BLaER1 (cell line): ENCODE measurements at regions not wholly inside any gene's neighbourhood (a gene's known extent, or its start where the extent isn't known, plus 50 kb on each side); places are given as distances from the start of the nearest gene placed in this dataset.
A peak's percentile ranks its signal among the peaks of the same experiment; 100 is the strongest.
"Not testable (repeated sequence)": the region's sequence is repeated elsewhere in the genome, so short reads cannot be mapped to it uniquely, and the experiment has no call there.

ENCODE experiments used
- H3K27ac ChIP-seq: shearing (Covaris generic); formaldehyde crosslinking; 2 replicates; pipeline ENCODE4 v1.8.1; 2022
- H3K27me3 ChIP-seq: shearing (Covaris generic); formaldehyde crosslinking; 2 replicates; pipeline ENCODE4 v1.8.1; 2022
- H3K36me3 ChIP-seq: shearing (Covaris generic); formaldehyde crosslinking; 2 replicates; pipeline ENCODE4 v1.8.1; 2022
- H3K4me1 ChIP-seq: shearing (Covaris generic); formaldehyde crosslinking; 2 replicates; pipeline ENCODE4 v1.8.1; 2022
- H3K4me2 ChIP-seq: shearing (Covaris generic); formaldehyde crosslinking; 2 replicates; pipeline ENCODE4 v1.8.1; 2022
- H3K4me3 ChIP-seq: shearing (Covaris generic); formaldehyde crosslinking; 2 replicates; pipeline ENCODE4 v1.8.1; 2022
- H3K9ac ChIP-seq: shearing (Covaris generic); formaldehyde crosslinking; 2 replicates; pipeline ENCODE4 v1.8.1; 2022
- H3K9me3 ChIP-seq: shearing (Covaris generic); formaldehyde crosslinking; 2 replicates; pipeline ENCODE4 v1.8.1; 2022
- H4K20me1 ChIP-seq: shearing (Covaris generic); formaldehyde crosslinking; 2 replicates; pipeline ENCODE4 v1.8.1; 2022
- Cebpa-rat ChIP-seq: shearing (Covaris generic); IDR thresholded peaks from 2 replicates; pipeline ENCODE4 v1.8.1; 2022

DNA sequence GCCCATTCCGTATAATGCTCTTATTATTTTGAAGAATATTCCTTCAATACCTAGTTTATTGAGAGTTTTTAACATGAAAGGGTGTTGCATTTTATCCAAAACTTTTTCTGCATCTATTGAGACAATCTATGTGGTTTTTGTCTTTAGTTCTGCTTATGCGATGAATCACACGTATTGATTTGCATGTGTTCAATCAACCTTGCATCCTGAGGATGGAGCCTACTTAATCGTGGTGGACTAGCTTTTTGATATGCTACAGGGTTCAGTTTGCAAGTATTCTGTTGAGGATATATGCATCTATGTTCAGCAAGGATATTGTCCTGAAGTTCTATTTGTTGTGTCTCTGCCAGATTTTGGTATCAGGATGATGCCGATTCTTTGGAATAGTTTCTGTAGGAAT is 1070.3 kb upstream of the CDH18 start:
- Histone ChIP-seq H3K9ac (no peak overlapping the region), H4K20me1 (no peaks in the 10 kb centered on the region), H3K27me3 (no peaks in the 10 kb centered on the region), H3K9me3 (peaks cover 15% of the 10 kb centered on the region), H3K27ac (no peak overlapping the region), H3K36me3 (no peaks in the 10 kb centered on the region), H3K4me2 (peak overlapping the region; percentile 60), H3K4me3 (no peak overlapping the region), H3K4me1 (peaks cover 14% of the 10 kb centered on the region)
- no peak for TF ChIP-seq Cebpa-rat

DNA sequence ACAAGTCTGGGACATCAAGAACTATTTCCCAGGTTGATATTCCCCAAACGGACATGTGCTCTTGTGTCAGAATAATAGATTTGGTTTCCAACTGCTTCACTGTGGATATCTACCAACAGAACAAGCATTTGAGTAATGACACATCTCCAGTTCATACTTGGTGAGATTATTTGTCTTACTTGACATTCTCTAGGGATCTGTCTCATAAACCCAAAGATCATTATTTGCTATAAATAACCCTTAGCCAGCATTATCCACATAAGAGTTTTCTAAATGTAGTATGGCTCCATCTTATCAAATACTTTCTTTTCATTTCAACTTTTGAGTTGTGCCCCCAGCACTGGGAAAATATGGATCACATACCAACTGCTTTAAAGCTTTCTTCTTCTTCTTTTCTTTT is 1063.9 kb upstream of the CDH18 start:
- no peaks in the 10 kb centered on the region for H4K20me1 ChIP-seq
- H3K4me2 ChIP-seq: no peak overlapping the region
- H3K36me3 ChIP-seq: no peaks in the 10 kb centered on the region
- TF ChIP-seq Cebpa-rat: no peak
- no peak overlapping the region for H3K27ac ChIP-seq
- no peaks in the 10 kb centered on the region for H3K9me3 ChIP-seq
- H3K9ac ChIP-seq: no peak overlapping the region
- no peak overlapping the region for H3K4me3 ChIP-seq
- no peaks in the 10 kb centered on the region for H3K4me1 ChIP-seq
- no peaks in the 10 kb centered on the region for H3K27me3 ChIP-seq

DNA sequence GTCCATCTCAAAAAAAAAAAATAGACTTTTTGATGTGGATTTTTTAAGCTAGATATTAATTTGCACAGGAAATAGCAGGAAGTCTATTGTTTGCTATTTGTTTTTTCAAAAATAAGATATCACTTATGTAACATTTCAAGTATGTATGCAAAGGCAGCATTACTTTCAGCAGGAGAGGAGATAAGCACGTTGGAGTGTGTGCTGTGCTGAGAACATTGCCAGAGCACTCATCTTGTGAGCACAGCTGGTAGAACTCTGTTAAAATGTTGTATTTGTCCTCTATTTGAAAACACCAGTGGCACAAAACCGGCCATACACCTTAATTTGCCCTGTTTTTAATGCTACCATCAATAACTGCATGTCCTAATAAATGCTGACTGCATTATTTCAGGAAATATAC is 1061.9 kb upstream of the CDH18 start:
- H3K4me2 ChIP-seq: no peak overlapping the region
- no peaks in the 10 kb centered on the region for H3K27me3 ChIP-seq
- H3K36me3 ChIP-seq: no peaks in the 10 kb centered on the region
- no peaks in the 10 kb centered on the region for H3K4me1 ChIP-seq
- H3K27ac ChIP-seq: no peak overlapping the region
- no peak overlapping the region for H3K4me3 ChIP-seq
- H3K9me3 ChIP-seq: 0 out of 2 replicates have a peak, but pooled peaks cover 6% of the 10 kb centered on the region
- no peak overlapping the region for H3K9ac ChIP-seq
- no peak for TF ChIP-seq Cebpa-rat
- H4K20me1 ChIP-seq: no peaks in the 10 kb centered on the region

DNA sequence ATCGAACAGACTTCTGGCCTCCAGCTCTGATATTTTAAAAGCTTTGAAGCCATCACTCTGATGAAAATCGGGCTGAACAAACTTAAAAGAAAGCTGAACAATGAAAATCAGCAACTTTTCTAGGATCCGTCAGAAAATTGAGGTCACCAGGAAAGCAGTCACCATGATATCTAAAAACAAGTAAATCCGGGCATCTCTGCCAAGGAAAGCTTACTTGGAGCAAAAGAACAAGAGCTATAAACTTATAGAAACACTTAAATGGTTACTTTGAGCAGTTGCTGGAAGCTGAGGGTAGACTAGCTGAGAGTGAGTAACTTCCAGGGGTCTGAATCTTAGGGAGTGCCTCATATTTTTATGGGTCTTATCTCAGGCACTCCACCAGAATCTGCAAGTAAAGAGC is 1043.0 kb upstream of the CDH18 start:
- Histone ChIP-seq H3K9me3 (no peaks in the 10 kb centered on the region), H3K27ac (no peak overlapping the region), H3K27me3 (no peaks in the 10 kb centered on the region), H3K36me3 (no peaks in the 10 kb centered on the region), H3K4me3 (no peak overlapping the region), H3K4me1 (no peaks in the 10 kb centered on the region), H4K20me1 (no peaks in the 10 kb centered on the region), H3K9ac (no peak overlapping the region), H3K4me2 (no peak overlapping the region)
- no peak for TF ChIP-seq Cebpa-rat

DNA sequence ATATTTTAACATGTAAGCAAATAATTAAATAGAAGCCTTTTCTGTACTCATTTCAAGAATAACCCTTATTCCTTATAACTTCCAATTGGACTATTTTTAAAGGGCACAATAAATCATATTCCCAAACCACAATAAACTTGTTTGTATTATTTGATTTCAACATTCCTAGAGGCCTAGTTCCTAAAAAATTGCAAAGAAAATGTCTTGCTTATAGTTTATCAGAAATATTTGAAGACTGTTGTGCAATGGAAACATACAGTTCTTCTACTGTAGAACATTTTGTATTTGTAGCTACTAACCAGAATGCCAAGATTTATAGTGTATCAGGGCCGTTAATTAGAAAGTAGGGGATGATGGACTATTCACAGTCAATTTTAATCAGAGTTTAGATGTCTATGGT is 1037.0 kb upstream of the CDH18 start:
- no peak overlapping the region for H3K4me2 ChIP-seq
- H3K27ac ChIP-seq: no peak overlapping the region
- H3K4me3 ChIP-seq: no peak overlapping the region
- no peaks in the 10 kb centered on the region for H3K36me3 ChIP-seq
- no peaks in the 10 kb centered on the region for H3K27me3 ChIP-seq
- no peaks in the 10 kb centered on the region for H4K20me1 ChIP-seq
- no peak overlapping the region for H3K9ac ChIP-seq
- TF ChIP-seq Cebpa-rat: no peak
- no peaks in the 10 kb centered on the region for H3K4me1 ChIP-seq
- H3K9me3 ChIP-seq: 0 out of 2 replicates have a peak, but pooled peaks cover 4% of the 10 kb centered on the region

DNA sequence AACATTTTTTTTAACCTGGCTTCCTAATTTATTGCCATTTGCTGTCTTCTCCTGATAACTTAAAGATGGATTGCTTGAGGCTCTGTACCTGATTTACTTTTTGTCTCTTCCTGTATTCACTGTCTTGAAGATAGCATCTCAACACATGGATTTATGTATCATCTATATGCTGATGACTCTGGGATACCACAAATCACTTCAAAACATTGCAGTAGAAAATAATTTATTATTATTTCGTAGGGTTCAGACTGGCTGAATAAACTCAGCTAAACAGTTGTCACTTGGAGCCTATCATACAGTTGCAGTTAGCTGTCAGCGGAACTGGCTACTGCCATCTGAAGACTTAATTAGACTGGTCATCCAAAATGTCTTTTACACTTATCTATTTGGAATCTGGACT is 1025.2 kb upstream of the CDH18 start:
- no peak overlapping the region for H3K27ac ChIP-seq
- H3K4me3 ChIP-seq: no peak overlapping the region
- H3K9ac ChIP-seq: no peak overlapping the region
- no peaks in the 10 kb centered on the region for H3K36me3 ChIP-seq
- no peaks in the 10 kb centered on the region for H4K20me1 ChIP-seq
- H3K4me2 ChIP-seq: peak overlapping the region; percentile 49
- no peak for TF ChIP-seq Cebpa-rat
- H3K9me3 ChIP-seq: no peaks in the 10 kb centered on the region
- H3K27me3 ChIP-seq: no peaks in the 10 kb centered on the region
- H3K4me1 ChIP-seq: peaks cover 11% of the 10 kb centered on the region; the same call in 1 of the 2 replicates

DNA sequence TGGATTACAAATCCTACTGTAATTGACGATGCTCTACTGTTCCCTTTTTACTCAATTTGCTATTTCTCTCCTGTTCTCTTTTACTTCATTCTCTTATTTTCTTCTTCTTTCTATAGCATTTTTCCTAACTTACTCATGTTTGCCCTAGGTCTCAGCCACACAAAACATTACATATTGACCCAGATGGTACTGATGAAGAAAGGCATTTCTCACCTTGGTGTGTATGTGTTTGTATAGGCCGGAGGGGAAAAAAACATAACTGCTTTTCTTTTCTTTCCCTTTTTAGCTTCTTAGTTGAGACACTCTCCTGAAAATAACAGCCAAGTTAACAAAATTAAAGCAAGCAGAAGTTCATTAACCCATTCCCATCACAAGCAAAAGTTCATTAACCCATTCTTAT is 1019.8 kb upstream of the CDH18 start:
- no peak overlapping the region for H3K4me3 ChIP-seq
- no peaks in the 10 kb centered on the region for H4K20me1 ChIP-seq
- H3K4me1 ChIP-seq: no peaks in the 10 kb centered on the region
- H3K27ac ChIP-seq: no peak overlapping the region
- H3K36me3 ChIP-seq: no peaks in the 10 kb centered on the region
- no peak overlapping the region for H3K9ac ChIP-seq
- no peaks in the 10 kb centered on the region for H3K9me3 ChIP-seq
- no peak overlapping the region for H3K4me2 ChIP-seq
- no peaks in the 10 kb centered on the region for H3K27me3 ChIP-seq
- TF ChIP-seq Cebpa-rat: no peak

DNA sequence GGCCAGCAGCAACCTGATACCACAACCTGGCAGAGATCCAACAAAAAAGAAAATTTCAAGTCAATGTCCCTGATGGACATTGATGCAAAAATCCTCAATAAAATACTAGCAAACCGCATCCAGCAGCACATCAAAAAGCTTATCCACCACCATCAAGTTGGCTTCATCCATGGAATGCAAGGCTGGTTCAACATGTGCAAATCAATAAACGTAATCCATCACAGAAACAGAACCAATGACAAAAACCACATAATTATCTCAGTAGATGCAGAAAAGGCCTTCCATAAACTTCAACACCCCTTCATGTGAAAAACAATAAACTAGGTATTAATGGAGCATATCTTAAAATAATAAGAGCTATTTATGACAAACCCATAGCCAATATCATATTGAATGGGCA is 1000.9 kb upstream of the CDH18 start:
- H3K9ac ChIP-seq, H3K36me3 ChIP-seq, H4K20me1 ChIP-seq, H3K4me3 ChIP-seq, H3K27me3 ChIP-seq, H3K4me2 ChIP-seq, H3K9me3 ChIP-seq, H3K4me1 ChIP-seq, H3K27ac ChIP-seq: not testable (repeated sequence)

DNA sequence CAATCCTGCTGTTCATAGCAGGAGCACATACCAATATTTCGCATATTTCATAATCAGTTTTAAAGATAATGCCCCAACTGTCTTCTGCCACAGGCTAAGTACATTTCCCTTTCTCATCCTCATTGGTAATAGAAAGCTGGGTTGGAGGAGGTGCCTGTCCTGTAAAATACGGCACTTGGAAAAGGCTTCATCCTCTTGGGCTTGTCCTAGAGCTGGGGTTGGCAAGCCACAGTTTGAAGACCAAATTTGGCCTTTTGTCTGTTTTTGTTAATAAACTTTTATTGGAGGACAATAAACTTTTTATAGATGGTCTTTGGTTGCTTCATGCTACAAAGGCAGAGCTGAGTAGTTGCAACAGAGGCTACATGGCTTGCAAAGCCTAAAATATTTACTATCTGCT is 997.8 kb upstream of the CDH18 start:
- H3K9ac ChIP-seq: no peak overlapping the region
- H3K4me2 ChIP-seq: no peak overlapping the region
- no peak overlapping the region for H3K4me3 ChIP-seq
- no peaks in the 10 kb centered on the region for H3K27me3 ChIP-seq
- no peaks in the 10 kb centered on the region for H4K20me1 ChIP-seq
- no peak overlapping the region for H3K27ac ChIP-seq
- H3K9me3 ChIP-seq: no peaks in the 10 kb centered on the region
- H3K4me1 ChIP-seq: no peaks in the 10 kb centered on the region
- TF ChIP-seq Cebpa-rat: no peak
- H3K36me3 ChIP-seq: no peaks in the 10 kb centered on the region

DNA sequence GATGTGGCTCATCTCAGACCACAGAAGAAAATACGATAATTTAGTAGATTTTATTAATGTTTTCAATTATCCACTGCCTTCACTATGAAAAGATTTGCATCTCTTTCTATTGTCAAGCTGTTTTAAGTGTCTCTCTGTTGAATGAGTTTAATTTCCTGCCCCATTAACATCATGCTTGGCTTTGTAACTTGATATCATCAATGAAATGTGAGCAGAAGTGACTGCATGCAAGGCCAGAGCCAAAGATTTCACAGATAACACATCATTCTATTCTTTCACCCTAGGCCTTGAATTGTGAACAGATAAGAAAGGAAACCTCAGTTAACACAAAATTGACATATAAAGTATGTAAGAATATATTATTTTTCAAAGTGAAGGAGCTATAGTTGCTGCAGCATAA is 986.4 kb upstream of the CDH18 start:
- Histone ChIP-seq H3K4me1 (no peaks in the 10 kb centered on the region), H4K20me1 (no peaks in the 10 kb centered on the region), H3K4me3 (no peak overlapping the region), H3K36me3 (no peaks in the 10 kb centered on the region), H3K27ac (no peak overlapping the region), H3K27me3 (no peaks in the 10 kb centered on the region), H3K4me2 (no peak overlapping the region), H3K9ac (no peak overlapping the region), H3K9me3 (no peaks in the 10 kb centered on the region)
- TF ChIP-seq Cebpa-rat: no peak

DNA sequence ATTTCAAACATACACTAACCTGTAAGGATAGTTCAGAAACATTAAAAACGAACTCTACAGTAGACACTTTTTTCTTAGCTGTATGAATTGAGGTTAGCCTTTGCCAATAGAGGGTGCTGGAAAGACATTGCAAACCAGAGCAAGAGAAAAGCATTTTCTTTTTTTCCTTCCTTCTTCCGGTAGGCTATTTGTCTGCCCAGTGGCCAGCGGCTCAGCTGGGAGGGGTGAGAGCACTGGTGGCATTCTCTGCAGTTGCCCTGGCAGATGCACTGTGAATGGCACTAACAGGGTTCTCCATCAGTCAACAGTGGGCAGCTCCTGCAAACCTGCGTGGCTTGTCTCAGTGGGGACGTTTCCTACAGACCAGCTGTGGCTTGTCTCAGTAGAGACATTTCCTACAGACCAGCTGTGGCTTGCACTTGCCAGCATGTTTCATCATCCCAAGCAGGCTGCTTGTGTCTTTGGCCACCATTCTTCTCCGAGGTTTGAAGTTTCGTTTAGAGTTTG is 984.5 kb upstream of the CDH18 start:
- Histone ChIP-seq H3K9ac (no peak overlapping the region), H3K4me2 (peak overlapping the region; percentile 45; the same call in 1 of the 2 replicates), H3K4me1 (no peaks in the 10 kb centered on the region), H3K36me3 (no peaks in the 10 kb centered on the region), H3K4me3 (0 out of 2 replicates have a peak overlapping the region, but pooled peaks have one; percentile 25), H3K27ac (no peak overlapping the region), H3K27me3 (no peaks in the 10 kb centered on the region), H3K9me3 (no peaks in the 10 kb centered on the region), H4K20me1 (no peaks in the 10 kb centered on the region)
- no peak for TF ChIP-seq Cebpa-rat
